ENCODE measurements at regions not wholly inside any gene's neighbourhood (a gene's known extent, or its start where the extent isn't known, plus 50 kb on each side); places are given as distances from the start of the nearest gene placed in this dataset.

DNA sequence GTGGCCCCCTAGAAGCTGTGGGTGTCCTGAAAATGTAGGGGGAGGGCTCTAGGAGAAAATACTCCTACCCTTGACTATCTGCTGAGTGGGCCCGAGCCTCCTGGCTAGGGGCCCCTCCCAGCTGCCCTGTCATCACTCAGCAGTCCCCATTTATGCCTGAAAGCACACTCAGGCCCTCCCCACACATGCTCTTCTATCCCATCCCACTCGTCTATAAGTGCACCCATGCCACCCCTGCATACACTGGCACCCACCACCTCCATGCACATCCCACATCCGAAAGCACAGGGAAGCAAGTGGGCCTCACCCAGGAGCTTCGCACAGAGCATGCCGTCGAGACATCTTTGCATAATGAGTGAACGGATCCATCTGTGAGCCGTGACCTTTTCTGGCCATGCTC lies 80.4 kb upstream of the POU3F1 start:
- TF ChIP-seq CCNT2 (IDR thresholded peaks at IDR 0.05; ENCODE audit: borderline replicate concordance, extremely low read depth, insufficient read length, low read depth, low read length) (no peak), ATF2 (CRISPR knock-in tag; IDR thresholded peaks at IDR 0.05) (no peak), CBX2 (IDR thresholded peaks at IDR 0.05; ENCODE audit: insufficient read depth, low read length, poor library complexity, severe bottlenecking) (no peak), POLR2AphosphoS5 (IDR thresholded peaks at IDR 0.05; ENCODE audit: control insufficient read depth, insufficient read depth, low read depth, low read length) (no peak), KLF1 (tag; IDR thresholded peaks at IDR 0.05) (no peak), ETV6 (IDR thresholded peaks at IDR 0.05; ENCODE audit: borderline replicate concordance in 1 of 2, low read depth in 2 of 2, low read length in 1 of 2) (no peak), ETV6 (CRISPR knock-in tag; IDR thresholded peaks at IDR 0.05; ENCODE audit: borderline replicate concordance) (no peak), POLR2A (conservative IDR thresholded peaks at IDR 0.05) (no peak), TEAD4 (IDR thresholded peaks at IDR 0.05; ENCODE audit: low read length) (no peak), TEAD4 (CRISPR knock-in tag; IDR thresholded peaks at IDR 0.05; ENCODE audit: borderline replicate concordance) (no peak), ELK1 (CRISPR knock-in tag; IDR thresholded peaks at IDR 0.05) (no peak), SMARCB1 (IDR thresholded peaks at IDR 0.05; ENCODE audit: insufficient read length, low read depth) (no peak), SMARCA4 (IDR thresholded peaks at IDR 0.05) (no peak)
- TF ChIP-seq, protein P1, sequence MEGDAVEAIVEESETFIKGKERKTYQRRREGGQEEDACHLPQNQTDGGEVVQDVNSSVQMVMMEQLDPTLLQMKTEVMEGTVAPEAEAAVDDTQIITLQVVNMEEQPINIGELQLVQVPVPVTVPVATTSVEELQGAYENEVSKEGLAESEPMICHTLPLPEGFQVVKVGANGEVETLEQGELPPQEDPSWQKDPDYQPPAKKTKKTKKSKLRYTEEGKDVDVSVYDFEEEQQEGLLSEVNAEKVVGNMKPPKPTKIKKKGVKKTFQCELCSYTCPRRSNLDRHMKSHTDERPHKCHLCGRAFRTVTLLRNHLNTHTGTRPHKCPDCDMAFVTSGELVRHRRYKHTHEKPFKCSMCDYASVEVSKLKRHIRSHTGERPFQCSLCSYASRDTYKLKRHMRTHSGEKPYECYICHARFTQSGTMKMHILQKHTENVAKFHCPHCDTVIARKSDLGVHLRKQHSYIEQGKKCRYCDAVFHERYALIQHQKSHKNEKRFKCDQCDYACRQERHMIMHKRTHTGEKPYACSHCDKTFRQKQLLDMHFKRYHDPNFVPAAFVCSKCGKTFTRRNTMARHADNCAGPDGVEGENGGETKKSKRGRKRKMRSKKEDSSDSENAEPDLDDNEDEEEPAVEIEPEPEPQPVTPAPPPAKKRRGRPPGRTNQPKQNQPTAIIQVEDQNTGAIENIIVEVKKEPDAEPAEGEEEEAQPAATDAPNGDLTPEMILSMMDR (IDR thresholded peaks at IDR 0.05 in 2 of 3, conservative IDR thresholded peaks at IDR 0.05 in 1 of 3; ENCODE audit: insufficient read depth in 2 of 3, low read depth in 1 of 3, low read length in 3 of 3) = no peak
- TF ChIP-seq, protein P2, sequence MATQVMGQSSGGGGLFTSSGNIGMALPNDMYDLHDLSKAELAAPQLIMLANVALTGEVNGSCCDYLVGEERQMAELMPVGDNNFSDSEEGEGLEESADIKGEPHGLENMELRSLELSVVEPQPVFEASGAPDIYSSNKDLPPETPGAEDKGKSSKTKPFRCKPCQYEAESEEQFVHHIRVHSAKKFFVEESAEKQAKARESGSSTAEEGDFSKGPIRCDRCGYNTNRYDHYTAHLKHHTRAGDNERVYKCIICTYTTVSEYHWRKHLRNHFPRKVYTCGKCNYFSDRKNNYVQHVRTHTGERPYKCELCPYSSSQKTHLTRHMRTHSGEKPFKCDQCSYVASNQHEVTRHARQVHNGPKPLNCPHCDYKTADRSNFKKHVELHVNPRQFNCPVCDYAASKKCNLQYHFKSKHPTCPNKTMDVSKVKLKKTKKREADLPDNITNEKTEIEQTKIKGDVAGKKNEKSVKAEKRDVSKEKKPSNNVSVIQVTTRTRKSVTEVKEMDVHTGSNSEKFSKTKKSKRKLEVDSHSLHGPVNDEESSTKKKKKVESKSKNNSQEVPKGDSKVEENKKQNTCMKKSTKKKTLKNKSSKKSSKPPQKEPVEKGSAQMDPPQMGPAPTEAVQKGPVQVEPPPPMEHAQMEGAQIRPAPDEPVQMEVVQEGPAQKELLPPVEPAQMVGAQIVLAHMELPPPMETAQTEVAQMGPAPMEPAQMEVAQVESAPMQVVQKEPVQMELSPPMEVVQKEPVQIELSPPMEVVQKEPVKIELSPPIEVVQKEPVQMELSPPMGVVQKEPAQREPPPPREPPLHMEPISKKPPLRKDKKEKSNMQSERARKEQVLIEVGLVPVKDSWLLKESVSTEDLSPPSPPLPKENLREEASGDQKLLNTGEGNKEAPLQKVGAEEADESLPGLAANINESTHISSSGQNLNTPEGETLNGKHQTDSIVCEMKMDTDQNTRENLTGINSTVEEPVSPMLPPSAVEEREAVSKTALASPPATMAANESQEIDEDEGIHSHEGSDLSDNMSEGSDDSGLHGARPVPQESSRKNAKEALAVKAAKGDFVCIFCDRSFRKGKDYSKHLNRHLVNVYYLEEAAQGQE (IDR thresholded peaks at IDR 0.05; ENCODE audit: borderline replicate concordance) = no peak
- TF ChIP-seq, protein P2 (CRISPR knock-in tag; IDR thresholded peaks at IDR 0.05; ENCODE audit: low read depth) = no peak
- TF ChIP-seq, protein P3, sequence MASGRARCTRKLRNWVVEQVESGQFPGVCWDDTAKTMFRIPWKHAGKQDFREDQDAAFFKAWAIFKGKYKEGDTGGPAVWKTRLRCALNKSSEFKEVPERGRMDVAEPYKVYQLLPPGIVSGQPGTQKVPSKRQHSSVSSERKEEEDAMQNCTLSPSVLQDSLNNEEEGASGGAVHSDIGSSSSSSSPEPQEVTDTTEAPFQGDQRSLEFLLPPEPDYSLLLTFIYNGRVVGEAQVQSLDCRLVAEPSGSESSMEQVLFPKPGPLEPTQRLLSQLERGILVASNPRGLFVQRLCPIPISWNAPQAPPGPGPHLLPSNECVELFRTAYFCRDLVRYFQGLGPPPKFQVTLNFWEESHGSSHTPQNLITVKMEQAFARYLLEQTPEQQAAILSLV (tag; IDR thresholded peaks at IDR 0.05) = no peak

All from K562 (cell line).